HS-5 (cell line): ENCODE measurements at regions not wholly inside any gene's neighbourhood (a gene's known extent, or its start where the extent isn't known, plus 50 kb on each side); places are given as distances from the start of the nearest gene placed in this dataset.

Source experiments
- DNase-seq: peaks from one replicate; pipeline ENCODE4 v3.0.0-alpha.2; 2012; ENCODE audit warnings: low read depth

- no peak for DNase-seq
These were observed 67.2 kb upstream of the SHISA3 start for GRCh38 chr4:42330002-42330592.

DNA sequence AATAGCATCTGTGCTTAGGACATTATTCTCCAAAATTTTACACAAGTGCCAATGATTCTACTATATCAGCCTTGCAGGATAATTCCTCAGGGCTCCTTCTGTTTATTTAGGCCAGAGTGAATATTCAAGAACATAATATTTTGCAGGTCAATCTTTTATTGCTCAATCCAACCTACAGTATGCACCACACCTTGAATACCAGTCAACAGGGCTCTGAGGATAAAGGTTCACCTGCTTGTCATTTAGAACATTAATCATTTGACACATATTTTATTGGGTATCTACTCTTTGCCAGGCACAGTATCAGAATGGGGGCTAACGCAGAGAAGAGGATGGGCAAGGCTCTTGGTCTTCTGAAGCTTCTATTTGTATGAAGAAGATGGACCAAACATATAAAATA lies 66.2 kb upstream of the SHISA3 start:
- DNase-seq, result no peak

GRCh38 chr4:42331914-42332368 lies 65.3 kb upstream of the SHISA3 start:
- DNase-seq, result peak; percentile 10

DNA sequence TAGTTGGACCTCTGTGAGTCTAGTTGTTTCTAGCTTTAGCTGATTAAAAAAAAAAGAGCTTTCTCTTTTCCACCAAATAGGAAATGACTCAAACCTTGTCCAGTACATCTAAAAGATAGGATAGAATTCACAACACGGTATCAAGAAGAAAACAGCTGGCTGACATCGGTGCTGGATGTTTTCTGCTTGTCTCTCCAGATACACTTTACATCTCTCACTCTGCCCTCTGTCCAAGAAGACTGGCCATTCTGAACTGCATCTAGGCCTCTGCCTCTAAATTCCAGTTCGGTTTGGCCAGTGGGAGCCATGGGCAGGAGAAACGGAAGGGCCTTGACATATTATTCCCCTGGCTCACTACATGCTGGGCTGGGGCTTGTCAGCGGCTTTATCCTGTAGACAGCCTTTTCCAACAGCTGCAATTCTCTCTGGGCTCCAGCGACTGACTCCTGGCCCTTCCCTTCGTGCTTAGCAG lies 57.3 kb upstream of the SHISA3 start:
- DNase-seq, result no peak

DNA sequence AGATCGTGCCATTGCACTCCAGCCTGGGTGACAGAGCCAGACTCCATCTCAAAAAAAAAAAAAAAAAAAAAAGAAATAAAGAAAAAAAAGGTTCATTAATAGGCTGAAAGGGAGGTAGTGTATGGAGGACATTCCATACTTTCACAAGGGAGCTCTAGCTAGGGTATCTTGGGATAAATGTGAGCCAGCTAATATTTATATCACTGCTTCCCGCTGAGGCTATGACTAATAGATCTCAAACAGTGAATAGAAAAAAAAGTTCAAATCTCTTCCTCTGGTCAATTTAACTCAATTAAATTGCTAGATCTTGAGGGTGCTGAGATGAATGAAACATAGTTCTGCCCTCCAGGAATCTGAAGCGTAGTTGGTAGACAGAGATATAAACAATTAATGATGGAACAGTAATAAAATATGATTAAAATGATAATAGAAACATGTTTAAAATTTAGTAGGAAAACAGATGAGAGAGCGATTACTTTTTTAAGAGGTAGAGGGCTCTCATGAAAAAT lies 55.7 kb upstream of the SHISA3 start:
- no peak for DNase-seq

DNA sequence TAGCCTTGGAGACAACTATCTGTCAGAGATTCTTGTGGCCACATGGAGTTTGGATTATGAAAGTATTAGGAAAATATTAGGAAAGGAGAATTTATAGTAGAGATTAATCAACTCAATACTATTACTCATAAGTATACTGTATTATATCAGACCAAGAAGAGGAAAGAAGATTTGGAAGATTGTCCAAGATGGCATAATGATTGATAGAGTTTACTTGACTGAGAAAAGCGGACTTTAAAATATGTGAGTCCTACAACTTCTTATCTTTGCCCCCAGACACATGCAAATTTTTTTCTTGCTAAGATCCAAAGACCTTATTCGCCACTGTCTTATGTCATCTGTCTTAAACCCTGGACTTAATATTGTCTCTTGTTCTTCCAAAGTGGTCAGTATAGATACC lies 54.8 kb upstream of the SHISA3 start:
- no peak for DNase-seq

DNA sequence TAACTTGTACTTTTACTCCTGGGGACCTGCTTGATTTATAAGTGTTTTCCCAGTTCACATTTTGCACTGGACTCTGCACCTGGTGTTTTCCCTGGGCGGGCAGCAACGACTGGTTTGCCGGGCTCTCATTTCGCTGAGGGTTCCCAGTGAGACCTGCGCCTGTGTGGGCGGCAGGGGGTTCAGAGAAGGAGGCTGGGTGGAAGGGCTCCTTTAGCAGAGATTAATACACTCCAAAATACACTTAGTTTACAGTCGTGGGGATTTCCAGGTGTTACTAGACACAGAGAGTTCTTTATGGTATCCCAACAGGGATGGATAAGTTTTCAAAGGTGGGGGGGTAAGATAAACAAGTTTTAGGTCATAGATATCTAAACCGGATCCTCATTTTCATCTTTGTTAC lies 53.0 kb upstream of the SHISA3 start:
- no peak for DNase-seq

GRCh38 chr4:42344749-42345148 lies 52.5 kb upstream of the SHISA3 start:
- no peak for DNase-seq

- no peak for DNase-seq
These were observed 51.2 kb upstream of the SHISA3 start for GRCh38 chr4:42345962-42346544.

GRCh38 chr4:42347076-42347475 lies 50.2 kb upstream of the SHISA3 start:
- DNase-seq, result no peak
